WTC11 (cell line): ENCODE measurements at regions not wholly inside any gene's neighbourhood (a gene's known extent, or its start where the extent isn't known, plus 50 kb on each side); places are given as distances from the start of the nearest gene placed in this dataset.
"Not testable (repeated sequence)": the region's sequence is repeated elsewhere in the genome, so short reads cannot be mapped to it uniquely, and the experiment has no call there.

Experiments
- ATAC-seq: fragments of 200-7000 bp; cut with Tn5 transposase; 2 replicates; pipeline ENCODE4 v1.10.0; 2021; ENCODE audit warnings: mild to moderate bottlenecking, moderate library complexity
- CTCF ChIA-PET: fragments of 300-600 bp; sonication (Branson Sonifier 250); formaldehyde crosslinking; loops from one replicate; lab custom pipeline; 2021; ENCODE audit warnings: antibody characterized with exemption; lab: Charles Lee
- POLR2A ChIA-PET: fragments of 350-600 bp; sonication (Branson Sonifier 250); formaldehyde crosslinking; loops from one replicate; lab custom pipeline; 2021; ENCODE audit warnings: antibody characterized with exemption; lab: Charles Lee
- DNase-seq: peaks from one replicate; pipeline ENCODE4 v3.0.0; 2021; ENCODE audit warnings: low spot score
- H3K27ac Mint-ChIP-seq: 2 replicates; pipeline ENCODE4 v1.8.0; 2021; ENCODE audit warnings: mixed read lengths
- H3K27me3 Mint-ChIP-seq: 2 replicates; pipeline ENCODE4 v1.8.0; 2021; ENCODE audit warnings: low read depth, mild to moderate bottlenecking, moderate library complexity, mixed read lengths
- H3K36me3 Mint-ChIP-seq: 2 replicates; pipeline ENCODE4 v1.8.0; 2021; ENCODE audit warnings: mixed read lengths
- H3K4me1 Mint-ChIP-seq: 2 replicates; pipeline ENCODE4 v1.8.0; 2022; ENCODE audit warnings: mixed read lengths
- H3K4me3 Mint-ChIP-seq: 2 replicates; pipeline ENCODE4 v1.8.0; 2021; ENCODE audit warnings: mild to moderate bottlenecking, moderate library complexity, mixed read lengths
- H3K9me3 Mint-ChIP-seq: 2 replicates; pipeline ENCODE4 v1.8.0; 2021; ENCODE audit warnings: mixed read lengths
- CBFB ChIP-seq: sonication (generic); formaldehyde crosslinking; IDR thresholded peaks from 2 replicates; pipeline ENCODE4 v1.8.1; 2022; ENCODE audit warnings: mild to moderate bottlenecking, low read depth, missing genetic modification reagents
- ETV6 ChIP-seq: sonication (generic); formaldehyde crosslinking; IDR thresholded peaks from 2 replicates; pipeline ENCODE4 v1.8.1; 2022; ENCODE audit warnings: mild to moderate bottlenecking, missing genetic modification reagents
- IRF2 ChIP-seq: sonication (generic); formaldehyde crosslinking; IDR thresholded peaks from 2 replicates; pipeline ENCODE4 v1.8.0; 2022; ENCODE audit warnings: low read depth, missing genetic modification reagents, borderline replicate concordance
- JAZF1 ChIP-seq: fragments of 250-450 bp; sonication (Bioruptor Pico); IDR thresholded peaks from 2 replicates; pipeline ENCODE4 v1.9.0; 2021; ENCODE audit warnings: moderate library complexity, mild to moderate bottlenecking, inconsistent platforms
- KAT7 ChIP-seq: sonication (generic); formaldehyde crosslinking; IDR thresholded peaks from 2 replicates; pipeline ENCODE4 v1.8.1; 2023; ENCODE audit warnings: missing genetic modification reagents, mild to moderate bottlenecking, borderline replicate concordance
- MXD4 ChIP-seq: fragments of 250-450 bp; sonication (Bioruptor Pico); IDR thresholded peaks from 2 replicates; pipeline ENCODE4 v1.8.0; 2021; ENCODE audit warnings: mild to moderate bottlenecking, moderate library complexity, borderline replicate concordance
- MYBL2 ChIP-seq: sonication (generic); formaldehyde crosslinking; IDR thresholded peaks from 2 replicates; pipeline ENCODE4 v1.8.1; 2023; ENCODE audit warnings: mild to moderate bottlenecking, moderate library complexity, missing genetic modification reagents
- NFATC4 ChIP-seq: fragments of 250-450 bp; sonication (Bioruptor Pico); IDR thresholded peaks from 2 replicates; pipeline ENCODE4 v1.9.0; 2021; ENCODE audit warnings: mild to moderate bottlenecking
- SOX15 ChIP-seq: fragments of 250-450 bp; sonication (Bioruptor Pico); IDR thresholded peaks from 2 replicates; pipeline ENCODE4 v1.9.0; 2021; ENCODE audit warnings: mild to moderate bottlenecking
- SP1 ChIP-seq: sonication (generic); formaldehyde crosslinking; conservative IDR thresholded peaks from 2 replicates; pipeline ENCODE4 v1.8.1; 2022; ENCODE audit warnings: missing genetic modification reagents
- TCF7 ChIP-seq: sonication (generic); formaldehyde crosslinking; IDR thresholded peaks from 2 replicates; pipeline ENCODE4 v1.8.0; 2022; ENCODE audit warnings: mild to moderate bottlenecking, low read depth, missing genetic modification reagents, moderate library complexity
- TEAD4 ChIP-seq: sonication (generic); formaldehyde crosslinking; IDR thresholded peaks from 2 replicates; pipeline ENCODE4 v1.8.0; 2022; ENCODE audit warnings: mild to moderate bottlenecking, missing genetic modification reagents
- ZBTB21 ChIP-seq: sonication (generic); formaldehyde crosslinking; IDR thresholded peaks from 2 replicates; pipeline ENCODE4 v1.8.1; 2023; ENCODE audit warnings: mild to moderate bottlenecking, missing genetic modification reagents, borderline replicate concordance
- ZNF138 ChIP-seq: sonication (generic); formaldehyde crosslinking; conservative IDR thresholded peaks from 2 replicates; pipeline ENCODE4 v1.8.1; 2022; ENCODE audit warnings: mild to moderate bottlenecking, moderate library complexity, missing genetic modification reagents
- ZNF219 ChIP-seq: sonication (generic); formaldehyde crosslinking; IDR thresholded peaks from 2 replicates; pipeline ENCODE4 v1.8.0; 2023; ENCODE audit warnings: missing genetic modification reagents, mild to moderate bottlenecking, borderline replicate concordance
- ZNF232 ChIP-seq: sonication (generic); formaldehyde crosslinking; IDR thresholded peaks from 2 replicates; pipeline ENCODE4 v1.8.0; 2022; ENCODE audit warnings: mild to moderate bottlenecking, missing genetic modification reagents
- ZNF263 ChIP-seq: sonication (generic); formaldehyde crosslinking; IDR thresholded peaks from 2 replicates; pipeline ENCODE4 v1.8.1; 2022; ENCODE audit warnings: low read depth, mild to moderate bottlenecking, moderate library complexity, missing genetic modification reagents
- ZNF317 ChIP-seq: sonication (generic); formaldehyde crosslinking; IDR thresholded peaks from 2 replicates; pipeline ENCODE4 v1.8.1; 2023; ENCODE audit warnings: low read depth, mild to moderate bottlenecking, moderate library complexity, missing genetic modification reagents, borderline replicate concordance
- TF ChIP-seq, protein P1 (sequence below): sonication (generic); formaldehyde crosslinking; IDR thresholded peaks from 2 replicates; pipeline ENCODE4 v1.8.1; 2023; ENCODE audit warnings: mild to moderate bottlenecking, missing genetic modification reagents, moderate library complexity
- TF ChIP-seq, protein P2 (sequence below): sonication (generic); formaldehyde crosslinking; IDR thresholded peaks from 2 replicates; pipeline ENCODE4 v1.8.0; 2023; ENCODE audit warnings: missing genetic modification reagents
- TF ChIP-seq, protein P3 (sequence below): sonication (generic); formaldehyde crosslinking; IDR thresholded peaks from 2 replicates; pipeline ENCODE4 v1.8.1; 2023; ENCODE audit warnings: mild to moderate bottlenecking, missing genetic modification reagents
- TF ChIP-seq, protein P4 (sequence below): fragments of 250-450 bp; sonication (Bioruptor Pico); IDR thresholded peaks from 2 replicates; pipeline ENCODE4 v2.1.2; 2022; ENCODE audit warnings: mild to moderate bottlenecking, moderate library complexity
- TF ChIP-seq, protein P5 (sequence below): fragments of 250-450 bp; sonication (Bioruptor Pico); IDR thresholded peaks from 2 replicates; pipeline ENCODE4 v1.9.0; 2021; ENCODE audit warnings: mild to moderate bottlenecking
- TF ChIP-seq, protein P6 (sequence below): sonication (generic); formaldehyde crosslinking; IDR thresholded peaks from 2 replicates; pipeline ENCODE4 v1.8.1; 2023; ENCODE audit warnings: mild to moderate bottlenecking, missing genetic modification reagents, moderate library complexity

DNA sequence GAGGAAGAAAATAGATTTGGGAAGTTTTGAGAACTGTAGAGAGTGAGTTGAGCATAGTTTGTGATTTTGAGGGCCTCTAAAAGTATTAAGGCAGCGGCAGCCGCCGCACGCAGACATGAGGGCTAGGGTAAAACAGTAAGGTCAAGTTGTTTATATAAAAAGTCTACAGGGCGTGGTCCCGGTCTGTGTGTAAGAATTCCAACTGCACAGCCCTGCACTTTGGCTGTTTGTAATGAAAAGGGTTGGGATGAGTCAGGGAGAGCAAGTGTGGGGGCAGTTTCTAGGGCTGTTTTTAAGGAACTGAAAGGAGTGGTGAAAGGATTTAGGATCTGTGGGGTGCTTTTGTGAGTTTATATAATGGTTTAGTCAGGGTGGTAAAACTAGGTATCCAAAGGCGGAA lies 55.0 kb downstream of the BEX3 start:
- CTCF ChIA-PET, result no interaction called here
- H3K4me3 Mint-ChIP-seq, result no peak overlapping the region
- no peak for TF ChIP-seq ZNF138
- no peak for TF ChIP-seq TCF7 (CRISPR knock-in tag)
- TF ChIP-seq, protein P1, sequence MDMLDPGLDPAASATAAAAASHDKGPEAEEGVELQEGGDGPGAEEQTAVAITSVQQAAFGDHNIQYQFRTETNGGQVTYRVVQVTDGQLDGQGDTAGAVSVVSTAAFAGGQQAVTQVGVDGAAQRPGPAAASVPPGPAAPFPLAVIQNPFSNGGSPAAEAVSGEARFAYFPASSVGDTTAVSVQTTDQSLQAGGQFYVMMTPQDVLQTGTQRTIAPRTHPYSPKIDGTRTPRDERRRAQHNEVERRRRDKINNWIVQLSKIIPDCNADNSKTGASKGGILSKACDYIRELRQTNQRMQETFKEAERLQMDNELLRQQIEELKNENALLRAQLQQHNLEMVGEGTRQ, result no peak
- TF ChIP-seq, protein P2, sequence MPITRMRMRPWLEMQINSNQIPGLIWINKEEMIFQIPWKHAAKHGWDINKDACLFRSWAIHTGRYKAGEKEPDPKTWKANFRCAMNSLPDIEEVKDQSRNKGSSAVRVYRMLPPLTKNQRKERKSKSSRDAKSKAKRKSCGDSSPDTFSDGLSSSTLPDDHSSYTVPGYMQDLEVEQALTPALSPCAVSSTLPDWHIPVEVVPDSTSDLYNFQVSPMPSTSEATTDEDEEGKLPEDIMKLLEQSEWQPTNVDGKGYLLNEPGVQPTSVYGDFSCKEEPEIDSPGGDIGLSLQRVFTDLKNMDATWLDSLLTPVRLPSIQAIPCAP (CRISPR knock-in tag), result no peak
- H3K9me3 Mint-ChIP-seq, result peaks cover 11% of the 10 kb centered on the region
- H3K27ac Mint-ChIP-seq, result no peak overlapping the region
- ATAC-seq (no peak), DNase-seq (no peak)
- no peaks in the 10 kb centered on the region for H3K27me3 Mint-ChIP-seq
- POLR2A ChIA-PET, result no interaction called here
- peaks cover 38% of the 10 kb centered on the region for H3K4me1 Mint-ChIP-seq
- H3K36me3 Mint-ChIP-seq, result no peaks in the 10 kb centered on the region; the same call in 1 of the 2 replicates

DNA sequence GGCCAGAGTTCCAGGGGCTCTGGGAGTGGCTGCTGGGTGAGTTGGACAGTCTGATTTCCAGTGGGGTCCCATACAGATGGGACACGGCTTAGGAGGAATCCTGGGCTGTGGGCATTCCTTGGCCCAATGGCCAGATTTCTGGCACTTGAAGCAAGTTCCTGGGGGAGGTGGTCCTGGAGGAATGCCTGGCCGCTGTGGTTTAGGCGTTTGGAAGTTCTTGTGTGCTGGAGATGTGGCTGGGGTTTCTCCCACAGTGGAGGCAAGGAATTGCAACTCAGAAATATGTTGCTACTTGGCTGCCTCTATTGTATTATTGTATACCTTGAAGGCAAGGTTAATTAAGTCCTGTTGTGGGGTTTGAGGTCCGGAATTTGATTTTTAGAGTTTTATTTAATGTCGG lies 56.5 kb downstream of the BEX3 start:
- H3K27me3 Mint-ChIP-seq, POLR2A ChIA-PET, ATAC-seq, H3K4me3 Mint-ChIP-seq, H3K27ac Mint-ChIP-seq, CTCF ChIA-PET, DNase-seq, H3K36me3 Mint-ChIP-seq: not testable (repeated sequence)
- Mint-ChIP-seq H3K4me1 (peaks cover 37% of the 10 kb centered on the region), H3K9me3 (peaks cover 11% of the 10 kb centered on the region)

DNA sequence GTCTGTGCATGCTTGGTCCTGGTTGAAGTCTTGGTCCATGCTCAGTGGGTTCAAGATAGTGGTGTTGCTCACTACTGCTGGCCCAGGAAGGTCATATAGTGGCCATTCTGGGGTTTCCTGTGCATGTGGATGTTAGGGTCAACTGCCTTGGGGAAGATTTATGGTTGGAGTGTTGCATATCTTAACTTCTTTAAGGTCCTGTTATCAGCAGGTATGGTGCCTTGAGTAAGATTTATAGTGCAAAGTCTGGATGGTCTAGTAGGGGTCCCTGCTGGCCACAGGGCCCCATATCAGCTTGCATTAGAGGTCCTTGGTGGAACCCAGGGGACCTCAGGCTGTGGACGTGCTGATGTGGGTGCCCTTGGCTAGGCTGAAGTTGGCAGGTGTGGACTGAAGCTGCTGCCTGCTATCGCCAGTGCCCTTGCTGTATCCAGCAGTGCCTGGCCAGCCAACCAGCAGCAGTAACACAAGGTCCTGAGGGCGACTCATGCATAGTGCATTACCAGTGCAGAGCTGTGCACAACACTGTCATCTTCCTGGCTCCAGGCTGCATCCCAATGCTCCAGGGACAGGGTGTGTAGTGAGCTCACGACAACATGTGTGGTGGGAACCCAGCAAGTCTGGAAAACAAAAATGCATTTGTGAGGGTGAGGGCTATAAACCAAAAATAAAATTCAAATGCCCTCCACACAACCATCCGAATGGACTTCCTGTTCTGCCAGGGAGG lies 61.0 kb downstream of the BEX3 start:
- Mint-ChIP-seq H3K9me3 (peaks cover 11% of the 10 kb centered on the region), H3K27me3 (no peaks in the 10 kb centered on the region), H3K36me3 (peaks cover 2% of the 10 kb centered on the region; the same call in 1 of the 2 replicates), H3K27ac (no peak overlapping the region), H3K4me3 (no peak overlapping the region), H3K4me1 (peaks cover 69% of the 10 kb centered on the region)
- no peak for ATAC-seq
- TF ChIP-seq ZBTB21 (no peak), KAT7 (no peak), MXD4 (CRISPR knock-in tag) (no peak), SOX15 (no peak), NFATC4 (no peak), ETV6 (CRISPR knock-in tag) (no peak), JAZF1 (no peak), ZNF138 (no peak)
- TF ChIP-seq, protein P3, sequence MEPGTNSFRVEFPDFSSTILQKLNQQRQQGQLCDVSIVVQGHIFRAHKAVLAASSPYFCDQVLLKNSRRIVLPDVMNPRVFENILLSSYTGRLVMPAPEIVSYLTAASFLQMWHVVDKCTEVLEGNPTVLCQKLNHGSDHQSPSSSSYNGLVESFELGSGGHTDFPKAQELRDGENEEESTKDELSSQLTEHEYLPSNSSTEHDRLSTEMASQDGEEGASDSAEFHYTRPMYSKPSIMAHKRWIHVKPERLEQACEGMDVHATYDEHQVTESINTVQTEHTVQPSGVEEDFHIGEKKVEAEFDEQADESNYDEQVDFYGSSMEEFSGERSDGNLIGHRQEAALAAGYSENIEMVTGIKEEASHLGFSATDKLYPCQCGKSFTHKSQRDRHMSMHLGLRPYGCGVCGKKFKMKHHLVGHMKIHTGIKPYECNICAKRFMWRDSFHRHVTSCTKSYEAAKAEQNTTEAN (CRISPR knock-in tag), result no peak
- TF ChIP-seq, protein P1, result no peak
- no peak for DNase-seq
- ChIA-PET CTCF (interaction anchor here (0.9 kb wide), 1 partner anchor 27 kb away, joined by 3 read pairs; no protein-coding TSS in a partner anchor), POLR2A (no interaction called here)

DNA sequence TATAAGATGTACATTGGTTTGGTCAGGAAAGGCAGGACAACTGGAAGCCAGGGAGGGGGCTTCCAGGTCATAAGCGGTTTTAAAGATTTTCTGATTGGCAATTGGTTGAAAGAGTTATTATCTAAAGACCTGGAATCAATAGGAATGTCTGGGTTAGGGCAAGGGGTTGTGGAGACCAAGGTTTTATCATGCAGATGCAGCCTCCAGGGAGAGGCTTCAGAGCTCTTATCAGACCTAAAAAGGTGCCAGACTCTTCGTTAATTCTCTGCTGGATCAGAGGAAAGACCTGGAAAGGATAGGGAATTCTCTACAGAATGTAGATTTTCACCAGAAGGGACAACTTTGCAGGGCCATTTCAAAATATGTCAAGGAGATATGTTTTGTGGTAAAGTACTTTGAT lies 62.8 kb downstream of the BEX3 start:
- H3K27me3 Mint-ChIP-seq, result no peaks in the 10 kb centered on the region
- no peak overlapping the region for H3K4me3 Mint-ChIP-seq
- TF ChIP-seq, protein P4, sequence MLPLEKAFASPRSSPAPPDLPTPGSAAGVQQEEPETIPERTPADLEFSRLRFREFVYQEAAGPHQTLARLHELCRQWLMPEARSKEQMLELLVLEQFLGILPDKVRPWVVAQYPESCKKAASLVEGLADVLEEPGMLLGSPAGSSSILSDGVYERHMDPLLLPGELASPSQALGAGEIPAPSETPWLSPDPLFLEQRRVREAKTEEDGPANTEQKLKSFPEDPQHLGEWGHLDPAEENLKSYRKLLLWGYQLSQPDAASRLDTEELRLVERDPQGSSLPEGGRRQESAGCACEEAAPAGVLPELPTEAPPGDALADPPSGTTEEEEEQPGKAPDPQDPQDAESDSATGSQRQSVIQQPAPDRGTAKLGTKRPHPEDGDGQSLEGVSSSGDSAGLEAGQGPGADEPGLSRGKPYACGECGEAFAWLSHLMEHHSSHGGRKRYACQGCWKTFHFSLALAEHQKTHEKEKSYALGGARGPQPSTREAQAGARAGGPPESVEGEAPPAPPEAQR, result no peak
- TF ChIP-seq IRF2 (no peak), ZNF317 (CRISPR knock-in tag) (no peak), ZNF219 (CRISPR knock-in tag) (no peak), SP1 (CRISPR knock-in tag) (no peak), TEAD4 (CRISPR knock-in tag) (no peak), MYBL2 (CRISPR knock-in tag) (no peak), ZNF232 (CRISPR knock-in tag) (no peak), CBFB (CRISPR knock-in tag) (no peak), ZNF263 (CRISPR knock-in tag) (no peak)
- TF ChIP-seq, protein P5, sequence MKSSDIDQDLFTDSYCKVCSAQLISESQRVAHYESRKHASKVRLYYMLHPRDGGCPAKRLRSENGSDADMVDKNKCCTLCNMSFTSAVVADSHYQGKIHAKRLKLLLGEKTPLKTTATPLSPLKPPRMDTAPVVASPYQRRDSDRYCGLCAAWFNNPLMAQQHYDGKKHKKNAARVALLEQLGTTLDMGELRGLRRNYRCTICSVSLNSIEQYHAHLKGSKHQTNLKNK (CRISPR knock-in tag), result no peak
- TF ChIP-seq, protein P6, sequence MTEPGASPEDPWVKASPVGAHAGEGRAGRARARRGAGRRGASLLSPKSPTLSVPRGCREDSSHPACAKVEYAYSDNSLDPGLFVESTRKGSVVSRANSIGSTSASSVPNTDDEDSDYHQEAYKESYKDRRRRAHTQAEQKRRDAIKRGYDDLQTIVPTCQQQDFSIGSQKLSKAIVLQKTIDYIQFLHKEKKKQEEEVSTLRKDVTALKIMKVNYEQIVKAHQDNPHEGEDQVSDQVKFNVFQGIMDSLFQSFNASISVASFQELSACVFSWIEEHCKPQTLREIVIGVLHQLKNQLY (CRISPR knock-in tag), result no peak

More for the DNA sequence above, 62.8 kb downstream of the BEX3 start:
- Mint-ChIP-seq H3K36me3 (peaks cover 2% of the 10 kb centered on the region; the same call in 1 of the 2 replicates), H3K27ac (peak overlapping the region; percentile 46), H3K4me1 (peaks cover 74% of the 10 kb centered on the region), H3K9me3 (no peaks in the 10 kb centered on the region)
- ATAC-seq, result peak; percentile 66; the same call in 1 of the 2 replicates
- no peak for DNase-seq
- ChIA-PET CTCF (interaction anchor here (0.6 to 1.5 kb wide), 2 partner anchors 25 to 191 kb away, joined by 3 to 7 read pairs; no protein-coding TSS in a partner anchor), POLR2A (no interaction called here)
